Astrocyte of the hippocampus (primary cell): ENCODE measurements at regions not wholly inside any gene's neighbourhood (a gene's known extent, or its start where the extent isn't known, plus 50 kb on each side); places are given as distances from the start of the nearest gene placed in this dataset.

Source experiments
- DNase-seq: peaks from one replicate; pipeline ENCODE4 v3.0.0; 2011; ENCODE audit warnings: low read depth, low spot score

DNA sequence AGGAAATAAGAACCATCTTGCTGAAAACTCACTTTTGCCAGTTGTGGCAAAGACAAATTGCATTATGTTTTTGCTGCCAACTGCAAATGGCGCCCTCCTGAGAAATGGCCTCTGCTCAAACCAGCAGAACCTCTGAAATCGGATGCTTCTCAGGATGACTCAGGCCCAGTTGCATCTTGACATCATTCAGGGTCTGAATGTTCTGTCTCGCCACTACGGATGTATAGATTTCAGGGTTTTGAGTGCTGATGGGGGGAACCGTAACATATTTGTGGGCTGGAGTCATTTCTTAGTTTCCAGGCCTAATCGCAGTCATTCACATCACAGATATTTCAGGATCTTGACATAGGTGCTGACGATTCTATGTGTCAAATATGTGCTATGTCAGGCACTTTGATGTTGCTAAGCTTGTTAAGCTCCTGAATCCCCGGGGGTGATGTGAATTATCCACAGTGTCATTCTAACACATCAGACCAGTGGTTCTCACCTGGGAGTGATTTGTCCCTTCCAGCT, 207.1 kb downstream of the NFATC2 start:
- peak; percentile 94 for DNase-seq

DNA sequence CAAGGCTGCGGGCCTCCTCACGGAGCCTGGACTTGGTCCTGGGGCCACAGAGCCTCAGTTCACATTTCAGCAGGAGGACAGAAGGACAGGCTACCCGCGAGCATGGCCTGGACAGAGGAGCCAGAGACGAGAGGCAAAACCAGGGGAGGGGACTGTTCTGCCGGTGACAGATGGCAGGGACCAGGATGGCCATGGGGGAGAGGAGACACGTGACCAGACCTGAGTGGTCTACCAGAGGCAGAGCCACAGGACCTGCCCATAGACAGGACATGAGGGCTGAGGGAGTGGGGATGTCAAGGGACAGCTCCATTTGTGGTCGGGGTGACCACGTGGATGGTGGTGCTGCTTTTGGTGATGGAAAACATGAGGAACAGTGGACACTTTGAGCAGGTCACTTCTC, 207.9 kb downstream of the NFATC2 start:
- no peak for DNase-seq

DNA sequence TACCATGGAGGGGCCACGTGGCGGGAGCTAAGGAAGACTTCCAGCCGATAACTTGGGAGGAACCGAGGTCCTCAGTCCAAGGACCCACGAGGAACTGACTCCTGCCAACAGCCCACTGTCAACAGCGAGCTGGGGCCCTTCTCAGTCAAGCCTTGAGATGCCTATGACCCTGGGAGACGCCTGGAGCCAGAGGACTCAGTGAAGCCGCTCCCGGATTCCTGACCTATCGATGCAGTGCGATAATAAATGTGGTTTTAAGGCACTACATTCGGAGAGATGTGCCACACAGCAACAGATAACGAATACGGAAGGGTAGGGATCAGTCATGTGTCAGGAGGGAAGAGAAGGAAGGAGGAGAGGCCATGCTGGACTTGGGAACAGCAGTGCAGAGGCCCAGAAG, 208.5 kb downstream of the NFATC2 start:
- no peak for DNase-seq

- DNase-seq, result no peak
Observed at GRCh38 chr20:51333446-51333845, 209.1 kb downstream of the NFATC2 start.

DNA sequence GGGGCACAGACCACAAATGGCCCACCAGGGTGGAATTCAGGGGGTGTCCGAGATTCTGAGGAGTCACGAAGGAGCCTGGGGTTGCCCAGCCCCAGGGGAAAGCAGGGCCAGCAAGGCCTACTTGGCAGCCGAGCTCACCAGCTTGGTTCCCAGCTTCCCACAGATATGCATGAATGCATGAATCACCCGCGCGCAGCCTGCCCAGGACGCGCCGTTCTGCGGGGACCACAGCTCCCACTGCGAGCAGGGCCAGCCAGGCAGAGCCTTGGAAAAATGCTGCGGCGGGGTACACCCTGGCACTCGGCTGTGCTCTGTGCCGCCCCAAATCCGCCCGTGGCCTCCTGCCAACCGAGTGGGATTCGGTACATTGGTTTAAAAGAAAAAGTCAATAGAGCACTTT, 211.0 kb downstream of the NFATC2 start:
- DNase-seq, result peak; percentile 96

- DNase-seq, result no peak
Observed at GRCh38 chr20:51329845-51330244, 212.7 kb downstream of the NFATC2 start.

- DNase-seq, result peak; percentile 71
Observed at GRCh38 chr20:51327251-51327841, 215.2 kb downstream of the NFATC2 start.

DNA sequence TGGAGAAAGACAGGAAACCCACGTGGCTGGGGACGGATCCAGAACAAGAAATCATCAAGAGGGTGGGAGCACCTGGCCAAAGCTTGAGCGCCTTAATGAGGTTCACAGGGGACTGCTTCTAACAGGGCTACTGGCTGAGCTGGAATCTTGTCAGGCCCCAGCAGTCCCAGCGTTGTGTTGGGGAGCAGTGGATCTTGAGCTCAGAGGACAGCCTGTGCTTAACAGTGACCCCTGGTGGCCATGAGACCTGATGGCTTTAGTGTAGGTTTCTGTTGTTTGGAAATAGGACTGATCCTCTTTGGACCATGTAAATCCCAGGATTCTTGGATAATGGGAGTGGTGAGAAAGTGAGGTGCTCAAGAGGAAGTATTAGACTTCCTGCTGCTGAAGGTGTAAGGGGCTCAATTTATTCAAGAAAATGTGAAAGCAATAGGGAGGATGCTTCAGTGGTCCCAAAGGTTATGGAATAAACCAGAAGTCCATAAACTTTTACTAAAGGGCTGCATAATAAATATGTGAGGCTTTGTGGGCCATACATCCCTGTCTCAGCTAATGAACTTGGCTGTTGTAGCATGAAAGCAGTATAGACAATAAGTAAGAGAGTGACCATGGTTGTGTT, 216.2 kb downstream of the NFATC2 start:
- peak; percentile 60 for DNase-seq

- DNase-seq, result no peak
Observed at GRCh38 chr20:51322164-51322707, 220.3 kb downstream of the NFATC2 start.

DNA sequence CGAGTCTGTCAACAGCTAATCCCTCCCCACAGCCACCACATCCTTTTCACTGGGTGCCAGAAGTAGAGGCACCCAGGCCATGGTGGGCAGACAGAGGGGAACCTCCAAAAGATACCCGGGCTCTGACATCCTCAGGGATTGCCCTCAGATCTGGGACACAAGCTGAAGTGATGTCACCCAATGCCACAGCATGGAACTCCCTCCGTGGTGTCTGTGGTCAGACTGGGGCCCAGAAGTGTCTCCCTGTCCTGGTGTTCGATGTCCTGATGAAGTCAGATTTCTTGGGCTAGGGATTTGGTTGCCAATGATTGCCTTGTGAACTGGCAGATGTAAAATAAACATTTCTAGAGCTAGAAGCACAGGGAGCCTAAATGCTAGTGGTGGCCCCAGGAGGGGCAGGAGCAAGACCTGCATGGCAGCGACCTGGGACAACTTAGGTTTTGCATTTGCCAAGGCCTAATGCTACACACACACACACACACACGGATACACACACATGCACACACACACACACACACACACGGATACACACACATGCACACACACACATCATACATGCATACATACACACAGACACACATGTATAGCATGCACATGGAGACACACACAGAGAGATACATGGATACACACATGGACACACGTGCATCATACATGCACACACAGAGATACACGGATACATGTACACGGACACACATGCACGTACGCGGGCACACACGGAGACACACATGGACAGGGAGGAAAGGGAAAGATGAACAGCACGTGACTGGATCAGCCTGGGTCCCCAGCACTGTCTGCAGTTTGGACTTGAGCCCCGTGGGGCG, 221.0 kb downstream of the NFATC2 start:
- no peak for DNase-seq

DNA sequence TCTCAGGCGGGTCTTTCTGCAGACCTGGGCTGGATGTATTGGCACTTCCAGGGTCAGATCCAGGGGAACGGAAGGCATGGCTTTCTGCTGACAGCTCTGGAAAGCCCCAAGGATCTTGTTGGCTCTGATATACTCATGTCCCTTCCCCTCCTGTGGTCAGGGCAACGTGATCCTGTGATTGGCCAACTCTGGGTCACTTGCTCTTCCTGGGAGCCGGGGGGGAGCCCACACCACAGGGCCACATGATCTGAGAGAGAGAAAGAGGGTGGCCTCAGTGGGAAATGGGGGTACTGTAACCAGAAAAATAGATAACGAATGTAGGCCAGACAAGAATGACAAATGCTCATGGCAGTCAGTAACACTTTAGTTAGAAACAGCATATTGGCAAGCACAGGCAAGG, 223.0 kb downstream of the NFATC2 start:
- DNase-seq, result no peak

- peak; percentile 61 for DNase-seq
Observed at GRCh38 chr20:51318058-51318949, 224.2 kb downstream of the NFATC2 start.

DNA sequence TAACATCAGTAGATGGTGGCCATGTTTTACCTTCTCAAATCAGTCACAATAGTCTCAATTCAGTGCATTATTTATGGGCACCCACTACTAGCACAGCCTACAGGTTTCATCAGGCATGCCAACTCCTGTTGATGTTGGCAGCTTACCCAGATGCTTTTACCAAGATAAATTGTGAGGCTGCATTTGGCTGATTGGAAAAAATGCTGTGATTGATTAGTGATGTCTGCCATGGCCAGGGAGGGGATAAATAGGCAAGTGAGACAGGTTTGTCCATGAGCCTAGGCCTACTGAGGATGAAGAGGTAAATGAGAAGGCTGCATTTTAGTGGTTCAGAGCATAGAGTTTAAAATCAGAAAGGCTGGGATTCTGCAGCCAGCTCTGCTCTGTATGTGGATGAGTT, 227.1 kb downstream of the NFATC2 start:
- DNase-seq, result peak; percentile 50

GRCh38 chr20:51313358-51313827, 229.1 kb downstream of the NFATC2 start:
- DNase-seq, result no peak

- no peak for DNase-seq
Observed at GRCh38 chr20:51312480-51312783, 230.1 kb downstream of the NFATC2 start.

- no peak for DNase-seq
Observed at GRCh38 chr20:51311636-51312479, 230.7 kb downstream of the NFATC2 start.

- DNase-seq, result no peak
Observed at GRCh38 chr20:51310216-51310615, 232.3 kb downstream of the NFATC2 start.

GRCh38 chr20:51309128-51309527, 233.4 kb downstream of the NFATC2 start:
- no peak for DNase-seq

DNA sequence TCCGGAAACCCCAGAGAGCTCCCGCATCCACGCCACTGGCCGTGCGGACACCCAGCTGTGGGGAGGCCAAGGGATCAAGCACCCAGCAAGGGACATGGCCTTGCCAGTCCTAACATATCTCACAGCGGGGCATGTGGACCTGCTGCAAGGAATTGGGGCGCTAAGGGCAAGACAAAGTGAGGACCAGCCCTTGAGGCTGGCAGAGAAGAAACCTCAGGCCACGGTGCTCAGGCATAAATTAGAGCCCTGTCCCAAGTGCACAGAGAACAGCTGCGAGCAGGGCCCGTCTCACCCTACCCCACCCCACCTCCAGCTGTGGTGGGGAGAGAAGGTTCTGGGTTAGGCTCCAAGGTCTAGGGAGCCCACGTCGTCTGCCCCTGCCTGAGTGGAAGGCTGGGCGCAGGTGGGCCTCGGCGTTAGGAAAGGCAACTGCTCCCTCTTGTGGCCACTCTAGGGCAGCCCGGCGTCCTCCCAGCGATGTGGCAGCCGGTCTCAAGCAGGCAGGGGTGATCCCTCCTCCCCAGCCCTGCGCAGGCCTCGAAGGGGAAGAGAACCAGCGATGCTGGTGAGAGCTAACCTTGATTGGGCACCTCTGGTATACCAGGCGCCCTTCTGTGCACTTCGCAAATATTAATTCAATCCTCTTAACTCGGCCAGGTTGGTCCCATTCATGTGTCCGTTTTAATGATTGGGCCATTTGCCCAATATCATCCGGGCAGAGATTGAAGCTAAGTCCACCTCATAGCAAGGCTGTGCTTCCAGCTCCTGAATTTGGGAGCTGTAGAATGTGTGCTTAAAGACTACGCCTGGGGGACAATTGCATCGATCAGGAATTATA, 235.8 kb downstream of the NFATC2 start:
- DNase-seq, result peak; percentile 91

GRCh38 chr20:51306081-51306480, 236.4 kb downstream of the NFATC2 start:
- no peak for DNase-seq
